ENCODE measurements at regions not wholly inside any gene's neighbourhood (a gene's known extent, or its start where the extent isn't known, plus 50 kb on each side); places are given as distances from the start of the nearest gene placed in this dataset.

DNA sequence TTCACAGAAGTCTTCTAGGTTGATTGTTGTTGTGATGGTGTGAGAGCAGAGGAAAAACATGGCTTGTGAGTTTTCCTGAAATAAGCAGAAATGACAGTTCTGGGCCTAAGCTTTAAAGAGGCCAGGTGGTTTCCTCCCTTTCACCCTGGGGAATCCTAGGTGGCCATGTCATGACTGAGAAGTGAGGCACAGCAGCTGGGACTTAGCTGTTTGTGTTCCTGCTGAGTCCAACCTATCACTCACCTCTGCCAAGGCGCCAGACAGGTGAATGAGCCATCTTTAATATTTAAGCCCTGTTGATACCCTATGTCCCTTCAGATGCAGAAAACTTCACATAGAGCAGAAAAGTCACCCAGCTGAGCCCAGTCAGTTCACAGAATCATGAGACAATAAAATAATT is 384.4 kb downstream of the SLC4A3 start:
- TF ChIP-seq EZH2phosphoT487 (IDR thresholded peaks at IDR 0.05; ENCODE audit: borderline replicate concordance, low read length), result no peak
- TF ChIP-seq, protein P1, sequence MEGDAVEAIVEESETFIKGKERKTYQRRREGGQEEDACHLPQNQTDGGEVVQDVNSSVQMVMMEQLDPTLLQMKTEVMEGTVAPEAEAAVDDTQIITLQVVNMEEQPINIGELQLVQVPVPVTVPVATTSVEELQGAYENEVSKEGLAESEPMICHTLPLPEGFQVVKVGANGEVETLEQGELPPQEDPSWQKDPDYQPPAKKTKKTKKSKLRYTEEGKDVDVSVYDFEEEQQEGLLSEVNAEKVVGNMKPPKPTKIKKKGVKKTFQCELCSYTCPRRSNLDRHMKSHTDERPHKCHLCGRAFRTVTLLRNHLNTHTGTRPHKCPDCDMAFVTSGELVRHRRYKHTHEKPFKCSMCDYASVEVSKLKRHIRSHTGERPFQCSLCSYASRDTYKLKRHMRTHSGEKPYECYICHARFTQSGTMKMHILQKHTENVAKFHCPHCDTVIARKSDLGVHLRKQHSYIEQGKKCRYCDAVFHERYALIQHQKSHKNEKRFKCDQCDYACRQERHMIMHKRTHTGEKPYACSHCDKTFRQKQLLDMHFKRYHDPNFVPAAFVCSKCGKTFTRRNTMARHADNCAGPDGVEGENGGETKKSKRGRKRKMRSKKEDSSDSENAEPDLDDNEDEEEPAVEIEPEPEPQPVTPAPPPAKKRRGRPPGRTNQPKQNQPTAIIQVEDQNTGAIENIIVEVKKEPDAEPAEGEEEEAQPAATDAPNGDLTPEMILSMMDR (IDR thresholded peaks at IDR 0.05; ENCODE audit: low read depth, low read length, poor library complexity, severe bottlenecking), result no peak
- Histone ChIP-seq H3K4me3 (ENCODE audit: low read length) (no peak overlapping the region), H4K20me1 (ENCODE audit: control insufficient read depth, insufficient read depth, low read depth, low read length) (no peaks in the 10 kb centered on the region), H3K9me2 (replicated peaks; ENCODE audit: control insufficient read depth, low read length) (no peaks in the 10 kb centered on the region), H3K9me3 (ENCODE audit: control insufficient read depth, insufficient read depth, low read length) (no peaks in the 10 kb centered on the region), H3K79me2 (ENCODE audit: control insufficient read depth, low read length) (no peaks in the 10 kb centered on the region), H3K4me1 (ENCODE audit: control insufficient read depth, low read length) (no peaks in the 10 kb centered on the region), H3F3A (ENCODE audit: control insufficient read depth, insufficient read depth) (no peaks in the 10 kb centered on the region), H3K27ac (ENCODE audit: low read depth, low read length) (no peak overlapping the region), H3K4me2 (ENCODE audit: low read length) (no peak overlapping the region), H3K27me3 (ENCODE audit: control insufficient read depth, low read length) (no peaks in the 10 kb centered on the region), H3K36me3 (ENCODE audit: control insufficient read depth, low read length) (no peaks in the 10 kb centered on the region)

DNA sequence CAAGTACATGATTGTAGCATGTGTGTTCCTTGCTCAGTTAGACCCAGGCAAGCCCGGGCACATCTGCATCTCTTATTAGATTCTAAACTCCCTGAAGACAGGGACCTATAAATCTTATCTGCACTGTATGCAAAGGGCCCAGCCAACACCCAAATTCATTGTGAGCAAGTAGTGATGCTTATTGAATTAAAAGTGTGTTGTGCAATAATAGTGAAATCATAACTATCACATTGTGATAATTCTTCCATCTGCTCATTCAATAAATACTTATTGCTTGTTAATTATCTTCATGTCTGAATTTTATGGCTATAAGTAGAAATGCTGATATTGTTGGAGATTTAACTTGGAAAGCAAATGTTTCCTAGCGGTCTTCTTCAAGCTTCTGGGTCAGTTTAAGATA is 387.5 kb downstream of the SLC4A3 start:
- Histone ChIP-seq H3K9me2 (replicated peaks; ENCODE audit: control insufficient read depth, low read length) (no peaks in the 10 kb centered on the region), H3K27ac (ENCODE audit: low read depth, low read length) (no peak overlapping the region), H3K79me2 (ENCODE audit: control insufficient read depth, low read length) (no peaks in the 10 kb centered on the region), H3K4me2 (ENCODE audit: low read length) (no peak overlapping the region), H4K20me1 (ENCODE audit: control insufficient read depth, insufficient read depth, low read depth, low read length) (no peaks in the 10 kb centered on the region), H3K36me3 (ENCODE audit: control insufficient read depth, low read length) (no peaks in the 10 kb centered on the region), H3K27me3 (ENCODE audit: control insufficient read depth, low read length) (no peaks in the 10 kb centered on the region), H3K4me1 (ENCODE audit: control insufficient read depth, low read length) (no peaks in the 10 kb centered on the region), H3K4me3 (ENCODE audit: low read length) (no peak overlapping the region), H3F3A (ENCODE audit: control insufficient read depth, insufficient read depth) (no peaks in the 10 kb centered on the region), H3K9me3 (ENCODE audit: control insufficient read depth, insufficient read depth, low read length) (no peaks in the 10 kb centered on the region)
- TF ChIP-seq EZH2phosphoT487 (IDR thresholded peaks at IDR 0.05; ENCODE audit: borderline replicate concordance, low read length), result no peak
- TF ChIP-seq, protein P1 (IDR thresholded peaks at IDR 0.05; ENCODE audit: low read depth, low read length, poor library complexity, severe bottlenecking), result no peak

DNA sequence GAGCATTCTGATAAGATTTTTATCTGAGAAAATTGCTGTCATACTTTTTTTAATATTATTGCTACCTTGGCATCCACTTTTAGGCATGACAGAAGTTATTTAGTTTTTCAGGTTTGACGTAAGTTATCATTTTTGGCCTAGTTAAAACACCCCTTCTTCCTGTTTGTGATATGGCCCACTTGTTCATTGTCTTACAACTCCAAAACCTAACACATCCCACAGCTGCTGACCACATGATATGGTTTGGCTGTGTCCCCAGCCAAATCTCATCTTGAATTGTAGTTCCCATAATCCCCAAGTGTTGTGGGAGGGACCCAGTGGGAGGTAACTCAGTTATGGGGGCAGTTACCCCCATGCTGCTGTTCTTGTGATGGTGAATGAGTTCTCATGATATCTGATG is 388.1 kb downstream of the SLC4A3 start:
- Histone ChIP-seq H3K9me2 (replicated peaks; ENCODE audit: control insufficient read depth, low read length) (no peaks in the 10 kb centered on the region), H3F3A (ENCODE audit: control insufficient read depth, insufficient read depth) (no peaks in the 10 kb centered on the region), H3K4me2 (ENCODE audit: low read length) (no peak overlapping the region), H4K20me1 (ENCODE audit: control insufficient read depth, insufficient read depth, low read depth, low read length) (no peaks in the 10 kb centered on the region), H3K9me3 (ENCODE audit: control insufficient read depth, insufficient read depth, low read length) (no peaks in the 10 kb centered on the region), H3K27ac (ENCODE audit: low read depth, low read length) (no peak overlapping the region), H3K36me3 (ENCODE audit: control insufficient read depth, low read length) (no peaks in the 10 kb centered on the region), H3K79me2 (ENCODE audit: control insufficient read depth, low read length) (no peaks in the 10 kb centered on the region), H3K4me1 (ENCODE audit: control insufficient read depth, low read length) (no peaks in the 10 kb centered on the region), H3K4me3 (ENCODE audit: low read length) (no peak overlapping the region), H3K27me3 (ENCODE audit: control insufficient read depth, low read length) (no peaks in the 10 kb centered on the region)
- TF ChIP-seq, protein P1 (IDR thresholded peaks at IDR 0.05; ENCODE audit: low read depth, low read length, poor library complexity, severe bottlenecking), result no peak
- TF ChIP-seq EZH2phosphoT487 (IDR thresholded peaks at IDR 0.05; ENCODE audit: borderline replicate concordance, low read length), result no peak

DNA sequence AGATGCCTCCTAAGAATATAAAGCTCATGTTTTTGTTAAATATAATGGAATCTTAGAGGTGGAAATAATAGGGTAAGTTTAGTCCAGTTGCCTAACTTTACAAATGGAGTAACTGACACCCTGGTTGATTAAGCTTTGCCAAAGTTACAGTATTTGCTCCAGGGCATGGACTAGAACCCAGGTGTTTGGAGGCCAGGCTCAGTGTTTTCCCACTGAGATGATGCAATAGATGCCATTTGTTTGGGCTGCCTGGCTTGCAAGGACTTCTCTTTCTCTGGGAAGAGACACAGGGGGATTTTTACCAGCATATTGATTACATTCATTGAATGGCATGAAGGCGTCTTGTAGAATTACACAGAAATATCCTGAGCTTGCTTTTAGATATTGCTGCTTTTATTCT is 397.8 kb downstream of the SLC4A3 start:
- Histone ChIP-seq H3K9me2 (replicated peaks; ENCODE audit: control insufficient read depth, low read length) (no peaks in the 10 kb centered on the region), H3K4me3 (ENCODE audit: low read length) (no peak overlapping the region), H3K4me1 (ENCODE audit: control insufficient read depth, low read length) (no peaks in the 10 kb centered on the region), H3K9me3 (ENCODE audit: control insufficient read depth, insufficient read depth, low read length) (no peaks in the 10 kb centered on the region), H3K27ac (ENCODE audit: low read depth, low read length) (no peak overlapping the region), H3F3A (ENCODE audit: control insufficient read depth, insufficient read depth) (no peaks in the 10 kb centered on the region), H3K4me2 (ENCODE audit: low read length) (no peak overlapping the region), H4K20me1 (ENCODE audit: control insufficient read depth, insufficient read depth, low read depth, low read length) (no peaks in the 10 kb centered on the region), H3K27me3 (ENCODE audit: control insufficient read depth, low read length) (no peaks in the 10 kb centered on the region), H3K36me3 (ENCODE audit: control insufficient read depth, low read length) (no peaks in the 10 kb centered on the region), H3K79me2 (ENCODE audit: control insufficient read depth, low read length) (no peaks in the 10 kb centered on the region)
- TF ChIP-seq, protein P1 (IDR thresholded peaks at IDR 0.05; ENCODE audit: low read depth, low read length, poor library complexity, severe bottlenecking), result no peak
- no peak for TF ChIP-seq EZH2phosphoT487 (IDR thresholded peaks at IDR 0.05; ENCODE audit: borderline replicate concordance, low read length)
